OCI-M2 (cell line): ENCODE measurements at regions not wholly inside any gene's neighbourhood (a gene's known extent, or its start where the extent isn't known, plus 50 kb on each side); places are given as distances from the start of the nearest gene placed in this dataset.

Experiments
- DNase-seq: peaks from one replicate; lab custom pipeline; 2025; ENCODE audit not compliant: unreplicated experiment; lab: John Stamatoyannopoulos, UW

DNA sequence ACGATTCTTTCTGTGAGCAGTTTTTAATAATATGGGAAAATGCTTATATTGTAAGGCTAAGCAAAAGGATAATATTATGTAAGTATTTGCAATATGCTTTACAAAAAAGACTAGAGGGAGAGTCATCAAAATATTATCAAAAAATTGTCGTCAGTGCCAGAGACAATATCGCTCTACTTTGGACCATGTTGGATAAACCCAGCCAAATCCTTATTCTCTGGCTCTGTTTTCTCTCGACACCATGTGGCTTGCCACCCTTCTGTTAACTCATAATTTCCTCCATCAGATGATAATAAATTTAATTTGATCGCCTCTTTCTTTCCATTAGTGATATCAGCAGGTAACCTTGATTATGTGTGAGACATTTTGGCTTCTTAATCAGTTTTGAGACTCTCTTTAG, 129.9 kb downstream of the CDC42EP3 start:
- no peak for DNase-seq

DNA sequence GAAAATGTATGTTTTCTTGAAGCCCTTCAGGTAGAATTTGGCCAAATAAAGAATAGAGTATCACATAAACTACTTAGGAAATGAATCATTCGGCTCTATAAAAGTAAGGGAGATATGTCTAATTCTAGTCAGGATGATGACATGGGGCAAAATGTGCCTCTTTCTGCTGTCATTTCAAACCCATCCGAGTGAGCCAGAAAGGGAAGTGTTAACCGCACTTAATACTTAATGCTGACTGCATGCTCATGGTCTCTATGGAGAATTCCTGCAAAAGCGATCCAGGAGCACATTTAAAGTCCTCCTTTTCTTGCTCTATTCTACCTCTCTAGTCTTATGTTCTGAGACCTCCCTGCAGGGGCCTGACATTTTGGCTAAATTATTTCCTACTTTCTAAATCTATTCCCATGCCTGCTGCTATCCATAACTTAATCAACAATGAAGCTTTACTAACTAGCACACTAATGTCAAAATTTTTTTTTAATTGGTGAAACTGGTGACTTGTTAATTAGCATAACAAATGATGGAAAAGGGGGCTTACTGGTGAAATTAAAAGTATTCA, 127.4 kb downstream of the CDC42EP3 start:
- no peak for DNase-seq

DNA sequence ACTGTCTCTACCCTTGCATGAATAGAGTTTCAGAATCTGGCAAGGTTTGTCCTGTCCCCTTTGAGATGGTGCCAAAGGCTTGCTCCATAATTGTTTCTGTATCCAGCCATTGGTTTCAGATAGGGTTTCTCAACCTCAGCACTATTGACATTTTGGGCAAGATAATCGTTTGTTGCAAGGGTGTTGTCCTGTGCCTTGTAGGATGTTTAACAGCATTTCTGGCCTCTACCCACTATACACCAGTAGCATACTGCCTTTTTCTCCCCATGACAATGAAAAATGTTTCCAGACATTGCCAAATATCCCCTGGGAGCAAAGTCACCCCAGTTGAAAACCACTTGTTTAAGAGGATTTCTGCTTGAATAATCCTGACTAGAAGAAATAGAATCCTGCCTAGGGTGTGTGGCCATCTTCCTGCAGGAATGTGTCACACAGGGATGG, 126.8 kb downstream of the CDC42EP3 start:
- DNase-seq: no peak

DNA sequence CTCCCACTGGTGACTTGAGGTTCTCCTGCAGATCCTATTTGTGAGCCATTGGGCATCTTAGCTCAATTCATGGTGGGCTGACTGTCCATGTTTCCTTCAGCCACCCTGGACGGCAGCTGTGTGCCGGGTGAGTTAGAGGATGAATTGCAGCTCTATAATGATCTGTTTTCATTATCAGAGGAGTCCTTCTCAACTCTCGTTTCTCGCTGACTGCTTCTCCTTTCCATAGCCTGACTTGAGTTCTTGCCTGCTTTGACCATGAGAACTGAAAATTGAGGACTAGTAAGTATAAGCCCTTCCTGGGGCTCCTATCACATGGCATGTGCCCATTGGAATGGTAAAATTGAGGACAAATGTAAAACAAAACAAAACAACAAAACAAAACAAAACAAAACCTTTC, 121.8 kb downstream of the CDC42EP3 start:
- no peak for DNase-seq

DNA sequence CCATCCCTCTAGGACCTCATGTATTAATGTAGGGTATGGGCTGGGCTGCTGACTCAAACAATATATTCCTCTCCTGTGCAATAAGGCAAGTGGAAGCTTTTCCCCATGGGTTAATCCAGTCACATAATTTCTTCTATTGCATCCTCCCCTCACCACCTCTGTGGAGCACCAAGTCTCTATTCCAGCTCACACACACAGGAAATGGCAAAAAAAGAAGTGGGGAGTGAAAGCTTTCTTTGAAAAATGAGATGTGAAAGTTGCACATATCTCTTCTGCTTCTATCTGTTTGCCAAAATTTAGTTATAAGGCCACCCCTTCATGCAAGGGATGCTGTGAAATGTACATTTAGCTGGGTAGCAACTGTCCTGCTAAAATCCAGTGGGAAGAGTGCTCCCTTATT, 121.3 kb downstream of the CDC42EP3 start:
- no peak for DNase-seq

DNA sequence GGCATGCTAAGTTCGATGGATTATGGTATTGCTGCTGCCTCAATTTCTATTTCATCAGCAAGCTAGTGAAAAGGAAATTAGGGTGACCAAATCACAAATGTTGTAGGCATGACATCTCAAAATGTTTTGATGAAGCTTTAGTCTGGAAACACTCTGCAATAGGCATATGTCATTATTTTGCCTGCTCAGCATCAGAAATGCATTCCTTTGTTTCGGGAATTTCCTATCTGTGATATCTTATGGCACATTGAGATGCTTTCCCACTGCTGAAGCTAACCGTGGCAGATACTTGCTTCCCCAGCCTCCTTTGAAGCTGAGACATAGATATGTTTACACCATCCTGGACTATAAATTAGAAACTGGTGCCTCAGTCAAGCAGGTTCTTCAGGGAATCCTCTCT, 119.7 kb downstream of the CDC42EP3 start:
- DNase-seq: no peak

DNA sequence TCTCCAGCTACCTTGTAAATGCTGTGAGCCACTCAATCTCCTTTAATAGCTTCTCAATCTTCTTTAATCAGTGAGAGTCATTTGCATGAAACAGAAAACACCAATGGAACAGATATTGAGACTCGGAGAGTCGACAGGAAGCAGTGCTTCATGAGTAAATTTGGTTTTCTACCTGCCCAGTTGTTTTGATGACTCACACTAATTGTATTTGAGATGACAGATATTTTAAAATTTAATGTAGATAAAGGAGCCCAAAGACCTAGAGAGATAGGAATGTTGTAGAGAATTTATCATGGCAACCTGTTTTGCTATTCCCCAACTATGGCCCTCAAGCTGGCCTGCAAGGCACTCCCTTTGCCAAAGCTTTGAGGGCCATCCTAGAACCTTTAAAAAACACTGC, 119.1 kb downstream of the CDC42EP3 start:
- DNase-seq: no peak

DNA sequence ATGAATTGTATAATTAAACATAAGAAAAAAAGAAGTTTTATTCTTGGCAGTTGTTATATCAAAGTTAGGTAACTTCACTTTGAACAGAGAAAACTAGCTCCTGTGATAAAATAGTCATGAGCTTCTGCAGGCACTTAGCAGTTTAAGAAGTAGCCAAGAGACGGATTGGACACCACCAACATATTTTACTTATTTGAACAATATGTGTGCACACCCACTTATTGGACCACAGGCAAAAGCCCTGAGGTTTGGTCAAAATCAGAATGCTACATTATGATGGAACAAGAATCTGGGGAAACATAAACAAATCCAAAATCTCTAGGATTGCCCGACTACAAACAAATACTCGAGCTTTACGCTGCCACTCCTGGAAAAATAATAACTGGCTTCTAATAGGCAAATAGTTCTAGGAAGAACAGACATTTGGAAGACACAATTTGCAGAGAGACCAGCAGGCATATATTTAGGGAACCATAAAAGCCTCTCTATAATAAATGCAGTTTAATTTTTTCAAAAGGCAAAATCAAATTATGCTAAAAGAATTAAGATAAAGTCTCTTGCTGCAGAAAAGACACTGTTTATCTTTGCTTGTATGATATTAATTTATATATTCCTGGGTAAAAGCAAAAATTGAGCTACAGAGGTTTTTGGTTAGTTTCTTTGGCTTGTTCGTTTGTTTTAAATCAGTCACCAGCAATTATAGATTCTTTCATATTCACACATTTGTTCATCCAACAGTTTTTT, 117.9 kb downstream of the CDC42EP3 start:
- no peak for DNase-seq

DNA sequence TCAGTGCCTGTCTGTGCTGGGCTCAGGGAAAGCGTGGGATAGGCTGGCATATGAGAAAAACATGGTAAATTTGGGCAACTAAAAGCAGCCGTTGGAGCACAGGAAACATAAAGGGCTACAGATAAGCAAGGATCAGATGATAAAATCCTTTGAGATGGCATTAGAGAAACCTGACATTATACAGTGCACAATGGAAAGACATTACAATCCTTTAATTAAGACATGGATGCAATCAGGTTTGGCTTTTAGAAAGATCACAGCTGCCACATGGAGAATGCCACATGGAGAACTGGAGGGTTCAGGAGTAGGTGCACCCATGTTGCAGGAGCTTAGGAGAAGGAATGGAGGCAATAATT, 117.3 kb downstream of the CDC42EP3 start:
- DNase-seq: no peak

DNA sequence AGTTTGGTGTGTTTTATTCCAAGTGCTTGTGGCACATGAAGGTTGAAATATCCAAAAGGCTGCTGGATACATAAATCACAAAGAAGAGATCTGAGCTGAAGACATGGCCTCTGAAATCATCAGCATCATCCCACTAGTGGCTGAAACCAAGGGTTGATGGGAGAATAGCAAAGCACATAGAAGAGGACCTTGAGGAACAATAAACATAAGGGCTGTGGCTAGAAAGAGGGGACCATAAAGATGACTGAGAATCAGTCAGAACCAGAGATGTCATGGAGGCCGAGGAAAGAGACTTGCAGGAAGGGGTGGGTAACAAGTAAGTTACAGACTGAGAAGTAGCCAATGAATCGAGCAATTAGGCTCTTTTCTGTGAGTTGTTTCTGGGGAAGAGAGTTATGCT, 116.8 kb downstream of the CDC42EP3 start:
- no peak for DNase-seq

DNA sequence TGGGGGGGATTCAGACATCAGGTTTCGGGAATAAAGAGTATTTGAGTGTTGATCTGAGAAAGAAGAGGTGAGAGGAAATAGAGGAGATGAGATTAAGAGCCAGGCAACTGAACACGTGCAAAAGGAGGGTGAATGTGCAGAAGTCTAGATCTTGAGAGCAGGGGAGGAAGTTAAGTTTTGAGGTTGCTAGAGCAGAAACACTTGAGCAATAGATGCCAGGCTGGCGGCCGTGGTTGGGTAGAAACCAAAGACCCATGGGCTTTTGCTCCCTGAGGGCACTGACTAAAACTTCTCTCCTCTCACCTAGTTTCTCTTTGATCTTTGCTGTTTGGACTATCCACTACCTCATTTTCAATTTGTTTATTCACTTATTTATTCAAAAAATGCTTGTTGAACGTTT, 116.0 kb downstream of the CDC42EP3 start:
- no peak for DNase-seq

DNA sequence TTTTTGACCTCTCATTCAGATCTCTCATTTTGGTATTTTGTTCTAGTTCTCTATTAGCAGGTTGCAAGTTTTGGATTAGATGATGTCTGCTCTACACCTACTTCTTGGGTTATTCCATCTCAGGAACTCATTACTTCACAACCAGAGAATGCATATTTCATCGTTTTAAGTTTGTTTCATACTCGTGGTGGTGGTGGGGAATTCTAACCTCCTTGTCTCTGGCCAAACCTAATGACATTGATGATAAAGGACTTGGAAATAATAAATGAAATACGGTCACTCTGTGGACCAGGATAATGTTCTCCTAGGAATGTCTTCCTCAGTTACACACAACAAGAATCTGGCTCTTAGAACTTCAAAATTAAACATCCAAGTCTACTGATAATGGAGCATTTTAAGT, 115.2 kb downstream of the CDC42EP3 start:
- no peak for DNase-seq

DNA sequence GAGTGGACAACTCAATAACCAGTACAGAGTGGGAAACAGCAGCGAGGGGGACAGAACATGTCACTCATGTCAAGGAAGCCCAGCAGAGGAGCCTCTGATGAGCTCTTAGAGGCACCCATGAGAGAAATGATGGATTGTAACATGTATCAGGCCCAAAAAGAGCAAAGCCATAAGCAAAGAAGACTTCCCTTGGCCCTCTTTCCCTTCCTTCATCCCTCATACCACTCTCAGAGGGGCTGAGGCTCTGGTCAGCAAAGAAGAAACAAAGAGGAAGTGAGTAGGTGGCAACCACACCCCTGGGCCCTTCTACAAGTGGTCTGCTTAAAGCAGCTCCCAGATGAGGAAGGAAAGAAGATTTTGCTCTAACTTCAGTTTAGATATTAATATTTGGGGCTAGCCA, 112.8 kb downstream of the CDC42EP3 start:
- DNase-seq: peak; percentile 12

DNA sequence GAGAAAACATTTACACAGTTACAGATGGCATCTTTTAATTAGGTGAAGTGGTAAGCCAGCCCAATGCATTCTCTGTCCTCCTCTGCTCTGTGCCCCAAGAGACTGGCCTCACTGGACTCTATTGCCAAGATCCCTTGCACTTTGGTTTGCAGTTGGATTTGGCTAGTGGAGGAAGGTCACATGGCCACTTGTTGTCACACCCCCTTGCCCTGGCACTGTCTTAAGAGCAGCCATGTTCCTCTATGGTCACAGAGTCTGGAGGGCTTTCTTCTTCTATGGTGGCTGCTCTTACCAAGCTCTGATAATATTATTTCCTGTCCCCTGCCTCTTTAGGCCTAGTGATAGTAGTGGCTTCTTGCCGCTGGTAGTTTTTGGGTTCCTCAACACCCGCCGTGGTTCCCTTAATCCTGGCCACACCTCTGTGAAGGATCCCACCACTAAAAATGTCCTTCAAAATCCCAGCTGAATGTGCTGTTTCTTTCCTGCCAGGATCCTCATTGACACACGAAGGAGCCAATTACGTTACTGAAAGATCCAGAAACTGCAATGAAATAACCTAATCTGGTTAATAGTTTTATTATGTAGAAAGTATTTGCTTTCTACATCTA, 111.1 kb downstream of the CDC42EP3 start:
- no peak for DNase-seq

DNA sequence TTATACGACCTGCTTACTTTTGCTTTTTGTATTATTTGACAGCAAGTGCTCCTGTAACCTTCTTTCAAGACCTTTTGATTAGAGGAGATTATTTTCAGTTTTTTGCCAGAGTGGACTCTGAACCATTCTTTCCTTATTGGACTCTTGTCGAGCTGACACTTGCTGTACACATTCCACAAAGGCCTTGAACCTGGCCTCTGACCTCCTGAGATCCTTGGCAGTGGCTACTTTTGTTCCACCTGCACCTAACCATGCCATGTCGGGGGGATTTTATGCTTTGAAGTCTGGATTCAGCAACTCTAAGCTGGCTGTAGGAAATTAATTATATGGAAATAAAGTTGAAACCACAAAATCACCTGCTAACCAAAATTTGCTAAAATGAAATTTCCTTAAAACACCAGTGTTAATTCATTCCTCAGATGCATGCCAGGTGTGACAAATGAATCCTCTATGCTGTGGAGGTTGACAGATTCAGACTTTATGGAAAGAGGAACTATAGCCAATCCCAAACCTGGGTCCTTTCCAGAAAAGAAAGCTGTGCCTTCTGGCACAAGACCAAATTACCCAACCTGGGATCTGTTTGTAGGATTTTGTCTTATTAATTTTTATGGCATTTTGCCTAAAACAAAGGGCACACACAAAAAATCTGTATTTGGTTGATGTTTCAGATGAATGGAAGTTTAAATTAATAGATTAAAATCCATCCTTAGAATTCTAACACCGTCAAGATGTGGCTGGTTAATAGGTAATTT, 110.4 kb downstream of the CDC42EP3 start:
- DNase-seq: no peak

DNA sequence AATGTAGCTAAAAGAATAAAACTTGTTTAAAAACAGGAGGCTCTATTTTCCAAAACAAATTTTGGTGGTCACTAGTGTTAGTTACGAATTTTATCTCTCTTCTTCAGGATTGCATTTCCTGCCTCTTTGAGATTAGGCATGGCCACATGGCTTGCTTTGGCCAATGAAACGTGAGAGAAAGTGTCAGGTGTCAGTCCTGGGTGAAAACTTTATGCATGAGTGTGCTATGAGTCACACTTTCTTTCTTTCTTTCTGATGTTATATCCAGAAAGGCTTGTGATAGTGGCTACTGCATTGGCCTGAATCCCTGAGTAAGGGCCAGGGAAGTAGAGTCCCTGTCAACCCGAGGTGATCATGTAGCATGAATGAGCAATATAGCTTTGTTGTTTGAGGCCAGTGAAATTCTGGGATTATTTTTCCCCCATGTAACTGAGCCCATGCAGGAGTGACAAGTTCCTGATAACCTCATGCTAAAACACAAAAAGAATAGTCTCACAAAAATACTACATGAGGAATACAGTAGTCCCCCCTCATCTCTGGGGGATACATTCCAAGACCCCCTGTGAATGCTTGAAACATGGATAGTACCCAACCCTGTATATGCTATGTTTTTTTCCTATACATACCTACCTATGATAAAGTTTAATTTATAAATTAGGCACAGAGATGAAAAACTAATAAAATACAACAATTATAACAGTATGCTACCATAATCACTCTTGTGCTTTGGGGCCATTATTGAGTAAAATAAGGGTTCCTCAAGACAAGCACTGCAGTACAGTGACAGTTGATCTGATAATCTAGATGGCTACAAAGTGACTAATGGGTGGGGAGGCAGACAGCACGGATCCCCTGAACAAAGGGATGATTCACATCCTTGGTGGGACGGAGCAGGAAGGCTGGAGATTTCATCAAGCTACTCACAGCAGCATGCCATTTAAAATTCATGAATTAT, 109.5 kb downstream of the CDC42EP3 start:
- peak; percentile 64 for DNase-seq

DNA sequence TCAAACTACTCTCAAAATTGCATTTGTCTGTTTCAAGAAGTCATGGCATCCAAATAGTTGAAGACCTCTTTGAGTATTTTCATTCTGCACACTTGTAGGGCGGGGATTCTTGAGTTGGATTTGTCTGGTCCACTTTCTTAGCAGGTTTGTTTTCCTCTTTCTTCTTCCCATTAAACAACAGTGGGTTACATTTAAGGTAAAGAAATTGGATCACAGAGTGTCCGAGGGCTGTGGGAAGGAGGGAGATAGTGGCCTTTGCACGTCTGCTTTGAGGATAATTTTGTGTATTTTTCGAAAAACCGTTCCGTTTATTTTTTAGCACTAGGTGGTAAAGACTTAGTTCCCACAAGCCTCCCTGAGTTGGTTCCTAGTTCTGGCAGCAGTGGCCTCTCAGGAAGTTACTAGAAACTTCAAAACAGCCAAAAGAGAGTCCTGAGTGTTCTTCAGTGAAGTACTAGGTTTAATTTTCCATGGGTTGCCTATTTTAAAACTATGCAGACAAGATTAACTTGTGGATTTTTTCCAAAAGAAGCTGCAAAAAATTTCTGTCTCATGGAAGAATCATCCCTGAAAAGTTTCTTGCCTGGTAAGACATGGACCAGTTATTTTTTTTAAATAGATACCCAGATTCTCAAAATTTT, 107.9 kb downstream of the CDC42EP3 start:
- no peak for DNase-seq

DNA sequence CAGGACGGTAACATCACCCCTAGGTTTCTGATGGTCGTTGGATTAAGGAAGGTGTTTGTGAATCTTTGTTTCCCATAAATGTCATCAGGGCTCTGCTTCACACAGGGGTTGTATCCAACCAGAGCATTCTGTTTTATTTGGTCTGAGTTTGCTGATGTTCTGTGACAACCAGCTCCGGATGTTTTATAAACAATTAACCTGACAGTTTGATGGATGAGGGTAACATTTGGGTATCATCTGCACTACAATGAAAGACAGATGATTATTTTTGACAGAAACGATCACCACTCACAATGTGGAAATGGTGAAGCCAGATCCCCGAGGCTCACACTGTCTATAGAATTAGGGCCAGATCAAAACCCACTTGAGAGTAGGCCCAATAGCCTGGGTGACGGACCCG, 107.1 kb downstream of the CDC42EP3 start:
- no peak for DNase-seq

DNA sequence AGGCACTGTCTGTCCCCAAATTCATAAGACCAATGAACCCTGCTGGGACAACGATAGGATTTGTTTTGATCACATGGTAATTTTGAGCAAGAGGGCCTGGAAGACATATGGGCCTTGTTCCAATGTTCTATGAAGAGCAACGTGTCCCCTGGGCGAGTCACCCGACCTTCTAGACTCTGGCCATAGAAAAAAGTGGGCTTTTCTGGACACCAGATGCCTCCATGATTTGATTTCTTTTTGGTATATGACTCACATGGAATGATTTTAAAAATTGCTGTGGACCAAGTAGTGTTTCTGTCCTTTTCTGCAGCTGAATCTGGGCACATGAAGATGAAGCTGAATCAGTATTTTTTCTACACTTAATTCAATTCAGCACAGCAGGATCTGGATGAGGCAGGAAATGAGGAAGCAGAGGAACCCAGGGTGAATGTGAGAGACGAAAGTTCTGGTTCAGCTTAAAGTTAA, 104.9 kb downstream of the CDC42EP3 start:
- DNase-seq: no peak

DNA sequence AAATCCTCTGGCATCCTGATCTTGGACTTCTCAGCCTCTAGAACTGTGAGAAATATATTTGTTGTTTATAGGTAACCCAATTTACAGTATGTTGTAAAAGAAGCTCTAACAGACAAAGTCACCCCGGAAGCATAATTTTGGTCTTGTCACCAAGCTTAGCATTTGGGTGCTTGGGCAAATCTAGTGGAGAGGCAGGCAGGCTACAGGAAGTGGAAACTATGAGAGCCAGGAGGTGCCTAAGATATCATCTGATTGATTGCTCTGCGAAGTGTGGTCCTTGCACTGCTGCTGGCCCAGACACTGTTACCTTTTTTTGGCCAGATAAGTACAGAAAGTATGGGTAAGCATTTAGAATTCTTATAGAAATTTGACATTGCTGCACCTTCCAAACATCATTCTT, 102.9 kb downstream of the CDC42EP3 start:
- DNase-seq: no peak
